ENCODE measurements at regions not wholly inside any gene's neighbourhood (a gene's known extent, or its start where the extent isn't known, plus 50 kb on each side); places are given as distances from the start of the nearest gene placed in this dataset.

GRCh38 chr3:18770800-18771199 is 345.7 kb upstream of the SATB1 start:
- Histone ChIP-seq H2AFZ (ENCODE audit: low read length) (no peak overlapping the region), H2BK15ac (ENCODE audit: low read depth, low read length) (no peak overlapping the region), H2BK12ac (ENCODE audit: insufficient read length, low read depth, low read length) (no peak overlapping the region), H3K14ac (ENCODE audit: insufficient read depth, low read length) (no peak overlapping the region), H3K4ac (ENCODE audit: low read depth, low read length) (no peak overlapping the region), H4K91ac (ENCODE audit: insufficient read length, low read depth, low read length) (no peak overlapping the region), H4K8ac (replicated peaks; ENCODE audit: insufficient read length, low read depth, low read length) (no peak overlapping the region), H4K5ac (ENCODE audit: insufficient read length, low read depth, low read length) (no peak overlapping the region), H3K18ac (ENCODE audit: insufficient read length, low read depth, low read length) (no peak overlapping the region), H2AK5ac (ENCODE audit: insufficient read length, low read length) (no peak overlapping the region), H2BK20ac (ENCODE audit: low read depth, low read length, poor library complexity, severe bottlenecking) (no peak overlapping the region), H3K9ac (ENCODE audit: extremely low read depth, insufficient read length, low read length) (no peak overlapping the region), H2BK5ac (ENCODE audit: insufficient read length, low read length) (no peak overlapping the region), H3K4me2 (ENCODE audit: insufficient read depth, insufficient read length, low read length) (no peak overlapping the region), H2BK120ac (ENCODE audit: low read depth, low read length, poor library complexity, severe bottlenecking) (no peak overlapping the region), H3K56ac (ENCODE audit: insufficient read length, low read depth, low read length) (no peak overlapping the region), H3K79me2 (ENCODE audit: insufficient read depth, low read length) (no peaks in the 10 kb centered on the region), H3K4me1 (ENCODE audit: insufficient read depth, low read length) (no peaks in the 10 kb centered on the region), H3K27ac (ENCODE audit: insufficient read length, low read depth, low read length) (no peak overlapping the region), H3K23ac (ENCODE audit: insufficient read length, low read depth, low read length) (no peak overlapping the region), H3K23me2 (ENCODE audit: insufficient read length, low read depth, low read length, poor library complexity, severe bottlenecking) (no peaks in the 10 kb centered on the region), H3K9me3 (ENCODE audit: control insufficient read depth, low read depth, low read length) (no peaks in the 10 kb centered on the region), H3T11ph (ENCODE audit: low read length) (no peak overlapping the region), H3K27me3 (ENCODE audit: insufficient read depth, low read length) (no peaks in the 10 kb centered on the region), H4K20me1 (ENCODE audit: control insufficient read depth, insufficient read depth, insufficient read length) (no peaks in the 10 kb centered on the region), H3K79me1 (ENCODE audit: insufficient read depth, low read depth, low read length, poor library complexity, severe bottlenecking) (no peaks in the 10 kb centered on the region)
- no peaks in the 10 kb centered on the region for H3K36me3 Mint-ChIP-seq (ENCODE audit: insufficient read depth in 1 of 3, low read depth in 3 of 3)
- H3K9me3 Mint-ChIP-seq, result no peaks in the 10 kb centered on the region
- TF ChIP-seq CTCF (conservative IDR thresholded peaks at IDR 0.05), result no peak
- H3K27ac Mint-ChIP-seq, result no peak overlapping the region
- no peak overlapping the region for H3K4me3 Mint-ChIP-seq
- no CpG with 5 or more reads among the region's 2 CpGs for WGBS (ENCODE audit: extremely low coverage, insufficient read length, low lambda C conversion rate)
- H3K4me1 Mint-ChIP-seq, result peaks cover 4 to 6% of the 10 kb centered on the region in 2 experiments
- H3K27me3 Mint-ChIP-seq (ENCODE audit: low read depth), result no peaks in the 10 kb centered on the region
- DNase-seq, result no peak
